SK-N-SH treated with all-trans-retinoic acid at 6 μM for 48 hours (cell line): ENCODE measurements at regions not wholly inside any gene's neighbourhood (a gene's known extent, or its start where the extent isn't known, plus 50 kb on each side); places are given as distances from the start of the nearest gene placed in this dataset.

Source experiments
- ATAC-seq: fragments of 200-7000 bp; cut with Tn5 transposase; 3 replicates; pipeline ENCODE4 v1.9.1; 2020; ENCODE audit warnings: mild to moderate bottlenecking, moderate library complexity
- ARNTL ChIP-seq: fragments of 450-650 bp; formaldehyde crosslinking; IDR thresholded peaks from 2 replicates; pipeline ENCODE4 v1.5.0; 2020; ENCODE audit warnings: low read depth, mild to moderate bottlenecking, moderate library complexity, borderline replicate concordance
- BACH2 ChIP-seq: fragments of 250-450 bp; sonication (Bioruptor Pico); IDR thresholded peaks from 2 replicates; pipeline ENCODE4 v1.9.0; 2021; ENCODE audit warnings: mild to moderate bottlenecking, borderline replicate concordance
- CREB5 ChIP-seq: fragments of 250-450 bp; sonication (Bioruptor Pico); IDR thresholded peaks from 2 replicates; pipeline ENCODE4 v1.5.1; 2020; ENCODE audit warnings: low read depth, mild to moderate bottlenecking, moderate library complexity
- CSDC2 ChIP-seq: fragments of 250-450 bp; sonication (Bioruptor Pico); IDR thresholded peaks from 2 replicates; pipeline ENCODE4 v1.5.0; 2020; ENCODE audit warnings: mild to moderate bottlenecking, moderate library complexity
- ISL1 ChIP-seq: fragments of 250-450 bp; sonication (Bioruptor Pico); IDR thresholded peaks from 2 replicates; pipeline ENCODE4 v2.1.2; 2022; ENCODE audit warnings: mild to moderate bottlenecking, moderate library complexity
- OSR1 ChIP-seq: fragments of 250-450 bp; sonication (Bioruptor Pico); IDR thresholded peaks from 2 replicates; pipeline ENCODE4 v1.8.0; 2022; ENCODE audit warnings: moderate library complexity, mild to moderate bottlenecking, inconsistent platforms
- PATZ1 ChIP-seq: fragments of 250-450 bp; sonication (Bioruptor Pico); IDR thresholded peaks from 2 replicates; pipeline ENCODE4 v1.8.0; 2020; ENCODE audit warnings: mild to moderate bottlenecking, moderate library complexity, borderline replicate concordance
- PPARA ChIP-seq: fragments of 250-450 bp; sonication (Bioruptor Pico); IDR thresholded peaks from 2 replicates; pipeline ENCODE4 v1.5.0; 2020; ENCODE audit warnings: mild to moderate bottlenecking, borderline replicate concordance
- RARB ChIP-seq: fragments of 250-450 bp; sonication (Bioruptor Pico); IDR thresholded peaks from 2 replicates; pipeline ENCODE4 v1.8.0; 2021; ENCODE audit warnings: mild to moderate bottlenecking, moderate library complexity
- SNAI2 ChIP-seq: fragments of 250-450 bp; sonication (Bioruptor Pico); IDR thresholded peaks from 2 replicates; pipeline ENCODE4 v1.5.0; 2020; ENCODE audit warnings: mild to moderate bottlenecking, moderate library complexity
- TCF4 ChIP-seq: fragments of 250-450 bp; sonication (Bioruptor Pico); IDR thresholded peaks from 2 replicates; pipeline ENCODE4 v1.8.0; 2021; ENCODE audit warnings: mild to moderate bottlenecking, moderate library complexity, borderline replicate concordance
- TOX ChIP-seq: fragments of 250-450 bp; sonication (Bioruptor Pico); IDR thresholded peaks from 2 replicates; pipeline ENCODE4 v1.8.0; 2021; ENCODE audit warnings: mild to moderate bottlenecking, moderate library complexity, borderline replicate concordance
- TSHZ2 ChIP-seq: fragments of 250-450 bp; sonication (Bioruptor Pico); IDR thresholded peaks from 2 replicates; pipeline ENCODE4 v1.5.0; 2020; ENCODE audit warnings: mild to moderate bottlenecking, moderate library complexity
- ZC3H10 ChIP-seq: fragments of 250-450 bp; sonication (Bioruptor Pico); IDR thresholded peaks from 2 replicates; pipeline ENCODE4 v1.5.1; 2021; ENCODE audit warnings: mild to moderate bottlenecking, moderate library complexity
- ZFP3 ChIP-seq: fragments of 250-450 bp; sonication (Bioruptor Pico); IDR thresholded peaks from 2 replicates; pipeline ENCODE4 v1.5.0; 2020; ENCODE audit warnings: mild to moderate bottlenecking, moderate library complexity
- ZFP30 ChIP-seq: fragments of 450-650 bp; formaldehyde crosslinking; IDR thresholded peaks from 2 replicates; pipeline ENCODE4 v1.5.0; 2022; ENCODE audit warnings: mild to moderate bottlenecking, moderate library complexity
- ZNF565 ChIP-seq: fragments of 450-650 bp; formaldehyde crosslinking; conservative IDR thresholded peaks from 2 replicates; pipeline ENCODE4 v1.5.0; 2020; ENCODE audit warnings: low read depth, mild to moderate bottlenecking, moderate library complexity
- ZNF70 ChIP-seq: fragments of 450-650 bp; formaldehyde crosslinking; IDR thresholded peaks from 2 replicates; pipeline ENCODE4 v1.5.0; 2020; ENCODE audit warnings: mild to moderate bottlenecking, moderate library complexity
- ZNF8 ChIP-seq: fragments of 450-650 bp; formaldehyde crosslinking; IDR thresholded peaks from 2 replicates; pipeline ENCODE4 v1.5.0; 2020; ENCODE audit warnings: mild to moderate bottlenecking, moderate library complexity

- no peak for ATAC-seq
- TF ChIP-seq ZFP3 (CRISPR knock-in tag): no peak
- TF ChIP-seq RARB (CRISPR knock-in tag): no peak
- no peak for TF ChIP-seq ARNTL (CRISPR knock-in tag)
- TF ChIP-seq SNAI2 (CRISPR knock-in tag): no peak
- no peak for TF ChIP-seq ISL1 (CRISPR knock-in tag)
- TF ChIP-seq ZC3H10 (CRISPR knock-in tag): no peak
- no peak for TF ChIP-seq CREB5 (CRISPR knock-in tag)
- TF ChIP-seq TCF4 (CRISPR knock-in tag): no peak
- TF ChIP-seq ZNF8 (CRISPR knock-in tag): no peak
- no peak for TF ChIP-seq CSDC2 (CRISPR knock-in tag)
Measured at GRCh38 chr11:42077794-42078193, 618.3 kb upstream of the LRRC4C start.

- no peak for TF ChIP-seq CSDC2 (CRISPR knock-in tag)
- TF ChIP-seq TCF4 (CRISPR knock-in tag): no peak
- TF ChIP-seq OSR1: no peak
- no peak for TF ChIP-seq ARNTL (CRISPR knock-in tag)
- no peak for TF ChIP-seq ZFP3 (CRISPR knock-in tag)
- TF ChIP-seq, all 23 proteins: peak for 0
- no peak for ATAC-seq
Measured at GRCh38 chr11:42085736-42086135, 626.3 kb upstream of the LRRC4C start.

- ATAC-seq: no peak
- TF ChIP-seq ZFP30 (CRISPR knock-in tag) (no peak), ISL1 (CRISPR knock-in tag) (no peak), ZNF565 (CRISPR knock-in tag) (no peak), PATZ1 (CRISPR knock-in tag) (no peak)
Measured at GRCh38 chr11:42093541-42093940, 634.1 kb upstream of the LRRC4C start.

DNA sequence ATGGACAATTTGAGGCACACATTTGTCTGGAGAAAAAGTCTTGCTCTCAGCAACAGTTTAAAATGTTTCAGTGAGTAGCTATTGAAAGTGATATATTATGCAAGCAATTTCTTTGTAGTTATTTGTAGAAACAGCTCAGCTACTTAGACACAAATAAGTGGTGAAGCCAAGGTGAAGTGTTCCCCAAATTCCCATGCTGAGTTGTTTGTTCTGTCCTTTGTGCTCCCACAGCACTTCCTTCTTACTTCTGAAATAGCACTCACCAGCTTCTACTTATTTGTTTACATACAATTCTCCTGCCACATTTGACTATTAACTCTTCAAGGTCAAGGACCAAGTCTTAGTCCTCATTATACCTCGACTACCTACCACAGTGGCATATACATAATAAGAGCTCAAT lies 638.6 kb upstream of the LRRC4C start:
- TF ChIP-seq TSHZ2 (CRISPR knock-in tag): no peak
- no peak for TF ChIP-seq ZNF70 (CRISPR knock-in tag)
- TF ChIP-seq TCF4 (CRISPR knock-in tag): no peak
- TF ChIP-seq ZC3H10 (CRISPR knock-in tag): no peak
- TF ChIP-seq OSR1: no peak
- no peak for TF ChIP-seq ZNF8 (CRISPR knock-in tag)
- TF ChIP-seq PATZ1 (CRISPR knock-in tag): no peak
- TF ChIP-seq ZFP30 (CRISPR knock-in tag): no peak
- TF ChIP-seq PPARA (CRISPR knock-in tag): no peak
- TF ChIP-seq CSDC2 (CRISPR knock-in tag): no peak
- no peak for TF ChIP-seq SNAI2 (CRISPR knock-in tag)
- TF ChIP-seq BACH2 (CRISPR knock-in tag): no peak
- no peak for TF ChIP-seq RARB (CRISPR knock-in tag)
- no peak for TF ChIP-seq ARNTL (CRISPR knock-in tag)
- no peak for TF ChIP-seq TOX (CRISPR knock-in tag)
- ATAC-seq: no peak
